ENCODE measurements at regions not wholly inside any gene's neighbourhood (a gene's known extent, or its start where the extent isn't known, plus 50 kb on each side); places are given as distances from the start of the nearest gene placed in this dataset.

DNA sequence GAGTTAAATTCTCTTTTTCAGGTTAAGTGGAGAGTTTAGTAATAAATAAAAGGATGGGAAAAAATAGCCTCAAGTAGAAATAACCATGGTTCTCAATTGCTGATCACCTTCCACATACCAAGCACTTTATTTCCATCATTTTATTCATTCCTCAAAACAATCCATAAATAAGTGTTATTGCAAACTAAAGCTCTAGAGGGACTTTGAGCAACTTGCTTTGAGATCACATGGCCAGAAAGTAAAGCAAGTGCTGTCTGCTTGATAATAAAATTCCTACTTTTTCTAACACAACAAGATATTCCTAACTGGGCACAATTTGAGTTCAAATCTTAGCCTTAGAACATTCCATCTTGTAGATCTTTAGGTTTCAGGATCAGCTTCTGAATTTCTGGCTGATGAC, 97.1 kb upstream of the C1orf87 start:
- ATAC-seq = 0 out of 3 replicates have a peak, but pooled peaks have one; percentile 33
- TF ChIP-seq GLIS3 (CRISPR knock-in tag; IDR thresholded peaks at IDR 0.05) (no peak), SNAI2 (CRISPR knock-in tag; IDR thresholded peaks at IDR 0.05) (no peak)

DNA sequence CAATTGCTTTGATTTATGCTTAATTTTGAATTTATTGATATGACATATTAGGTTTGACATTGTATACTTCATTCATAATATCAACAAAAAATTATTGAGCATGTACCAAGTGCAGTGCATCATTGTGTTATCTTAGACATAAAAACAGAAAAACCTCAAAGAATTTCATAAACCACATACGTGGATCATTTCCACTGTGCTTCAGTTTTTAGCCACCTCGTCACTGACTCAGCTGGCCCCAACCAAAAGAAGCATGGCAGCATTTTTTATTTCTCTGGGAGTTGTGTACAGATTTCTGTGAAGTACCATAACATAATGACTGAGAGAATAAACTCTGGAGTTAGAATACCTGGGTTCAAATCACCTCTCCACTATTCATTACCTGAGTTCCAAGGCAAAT, 95.6 kb upstream of the C1orf87 start:
- no peak for ATAC-seq
- TF ChIP-seq ISL1 (CRISPR knock-in tag; IDR thresholded peaks at IDR 0.05) = no peak
- TF ChIP-seq ZFP30 (CRISPR knock-in tag; IDR thresholded peaks at IDR 0.05) = no peak
- TF ChIP-seq ZC3H10 (CRISPR knock-in tag; IDR thresholded peaks at IDR 0.05) = no peak
- no peak for TF ChIP-seq TOX (CRISPR knock-in tag; IDR thresholded peaks at IDR 0.05; ENCODE audit: borderline replicate concordance)
- no peak for TF ChIP-seq ZFP3 (CRISPR knock-in tag; IDR thresholded peaks at IDR 0.05)
- no peak for TF ChIP-seq CSDC2 (CRISPR knock-in tag; IDR thresholded peaks at IDR 0.05)
- no peak for TF ChIP-seq ESRRG (CRISPR knock-in tag; IDR thresholded peaks at IDR 0.05)

DNA sequence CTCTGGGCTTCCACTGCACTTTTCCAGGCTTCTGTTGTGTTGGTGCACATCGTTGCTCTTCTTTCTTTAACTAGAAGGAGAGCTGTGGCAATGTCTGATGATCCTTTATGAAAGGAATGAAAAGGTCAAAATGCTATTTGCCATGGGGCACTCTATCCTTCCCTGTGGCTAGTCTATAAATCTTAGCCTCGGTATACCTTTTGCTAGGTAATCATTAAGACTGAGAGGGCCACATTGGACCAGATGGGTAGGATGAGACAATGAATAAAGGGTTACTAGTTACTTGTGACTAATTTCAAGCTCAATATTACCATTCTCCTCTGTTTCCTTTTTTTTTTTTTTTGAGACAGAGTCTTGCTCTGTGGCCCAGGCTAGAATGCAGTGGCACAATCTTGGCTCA, 89.4 kb upstream of the C1orf87 start:
- no peak for ATAC-seq

More for the DNA sequence above, 89.4 kb upstream of the C1orf87 start:
- TF ChIP-seq, protein P1, sequence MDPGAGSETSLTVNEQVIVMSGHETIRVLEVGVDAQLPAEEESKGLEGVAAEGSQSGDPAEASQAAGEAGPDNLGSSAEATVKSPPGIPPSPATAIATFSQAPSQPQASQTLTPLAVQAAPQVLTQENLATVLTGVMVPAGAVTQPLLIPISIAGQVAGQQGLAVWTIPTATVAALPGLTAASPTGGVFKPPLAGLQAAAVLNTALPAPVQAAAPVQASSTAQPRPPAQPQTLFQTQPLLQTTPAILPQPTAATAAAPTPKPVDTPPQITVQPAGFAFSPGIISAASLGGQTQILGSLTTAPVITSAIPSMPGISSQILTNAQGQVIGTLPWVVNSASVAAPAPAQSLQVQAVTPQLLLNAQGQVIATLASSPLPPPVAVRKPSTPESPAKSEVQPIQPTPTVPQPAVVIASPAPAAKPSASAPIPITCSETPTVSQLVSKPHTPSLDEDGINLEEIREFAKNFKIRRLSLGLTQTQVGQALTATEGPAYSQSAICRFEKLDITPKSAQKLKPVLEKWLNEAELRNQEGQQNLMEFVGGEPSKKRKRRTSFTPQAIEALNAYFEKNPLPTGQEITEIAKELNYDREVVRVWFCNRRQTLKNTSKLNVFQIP (CRISPR knock-in tag; IDR thresholded peaks at IDR 0.05; ENCODE audit: borderline replicate concordance, low read depth) = no peak
- TF ChIP-seq ARNTL (CRISPR knock-in tag; IDR thresholded peaks at IDR 0.05; ENCODE audit: borderline replicate concordance, low read depth) (no peak), ZFP3 (CRISPR knock-in tag; IDR thresholded peaks at IDR 0.05) (no peak), PPARA (CRISPR knock-in tag; IDR thresholded peaks at IDR 0.05; ENCODE audit: borderline replicate concordance) (no peak), TOX (CRISPR knock-in tag; IDR thresholded peaks at IDR 0.05; ENCODE audit: borderline replicate concordance) (no peak), TCF4 (CRISPR knock-in tag; IDR thresholded peaks at IDR 0.05; ENCODE audit: borderline replicate concordance) (no peak), ZFP30 (CRISPR knock-in tag; IDR thresholded peaks at IDR 0.05) (no peak), ZNF565 (CRISPR knock-in tag; conservative IDR thresholded peaks at IDR 0.05; ENCODE audit: low read depth) (no peak), CSDC2 (CRISPR knock-in tag; IDR thresholded peaks at IDR 0.05) (no peak), ZNF70 (CRISPR knock-in tag; IDR thresholded peaks at IDR 0.05) (no peak), GLIS3 (CRISPR knock-in tag; IDR thresholded peaks at IDR 0.05) (no peak), ZNF8 (CRISPR knock-in tag; IDR thresholded peaks at IDR 0.05) (no peak), ESRRG (CRISPR knock-in tag; IDR thresholded peaks at IDR 0.05) (no peak), SNAI2 (CRISPR knock-in tag; IDR thresholded peaks at IDR 0.05) (no peak), RARB (CRISPR knock-in tag; IDR thresholded peaks at IDR 0.05) (no peak), BACH2 (CRISPR knock-in tag; IDR thresholded peaks at IDR 0.05; ENCODE audit: borderline replicate concordance) (no peak)
- TF ChIP-seq, protein P2, sequence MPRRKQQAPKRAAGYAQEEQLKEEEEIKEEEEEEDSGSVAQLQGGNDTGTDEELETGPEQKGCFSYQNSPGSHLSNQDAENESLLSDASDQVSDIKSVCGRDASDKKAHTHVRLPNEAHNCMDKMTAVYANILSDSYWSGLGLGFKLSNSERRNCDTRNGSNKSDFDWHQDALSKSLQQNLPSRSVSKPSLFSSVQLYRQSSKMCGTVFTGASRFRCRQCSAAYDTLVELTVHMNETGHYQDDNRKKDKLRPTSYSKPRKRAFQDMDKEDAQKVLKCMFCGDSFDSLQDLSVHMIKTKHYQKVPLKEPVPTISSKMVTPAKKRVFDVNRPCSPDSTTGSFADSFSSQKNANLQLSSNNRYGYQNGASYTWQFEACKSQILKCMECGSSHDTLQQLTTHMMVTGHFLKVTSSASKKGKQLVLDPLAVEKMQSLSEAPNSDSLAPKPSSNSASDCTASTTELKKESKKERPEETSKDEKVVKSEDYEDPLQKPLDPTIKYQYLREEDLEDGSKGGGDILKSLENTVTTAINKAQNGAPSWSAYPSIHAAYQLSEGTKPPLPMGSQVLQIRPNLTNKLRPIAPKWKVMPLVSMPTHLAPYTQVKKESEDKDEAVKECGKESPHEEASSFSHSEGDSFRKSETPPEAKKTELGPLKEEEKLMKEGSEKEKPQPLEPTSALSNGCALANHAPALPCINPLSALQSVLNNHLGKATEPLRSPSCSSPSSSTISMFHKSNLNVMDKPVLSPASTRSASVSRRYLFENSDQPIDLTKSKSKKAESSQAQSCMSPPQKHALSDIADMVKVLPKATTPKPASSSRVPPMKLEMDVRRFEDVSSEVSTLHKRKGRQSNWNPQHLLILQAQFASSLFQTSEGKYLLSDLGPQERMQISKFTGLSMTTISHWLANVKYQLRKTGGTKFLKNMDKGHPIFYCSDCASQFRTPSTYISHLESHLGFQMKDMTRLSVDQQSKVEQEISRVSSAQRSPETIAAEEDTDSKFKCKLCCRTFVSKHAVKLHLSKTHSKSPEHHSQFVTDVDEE (CRISPR knock-in tag; IDR thresholded peaks at IDR 0.05) = no peak
- TF ChIP-seq, protein P3, sequence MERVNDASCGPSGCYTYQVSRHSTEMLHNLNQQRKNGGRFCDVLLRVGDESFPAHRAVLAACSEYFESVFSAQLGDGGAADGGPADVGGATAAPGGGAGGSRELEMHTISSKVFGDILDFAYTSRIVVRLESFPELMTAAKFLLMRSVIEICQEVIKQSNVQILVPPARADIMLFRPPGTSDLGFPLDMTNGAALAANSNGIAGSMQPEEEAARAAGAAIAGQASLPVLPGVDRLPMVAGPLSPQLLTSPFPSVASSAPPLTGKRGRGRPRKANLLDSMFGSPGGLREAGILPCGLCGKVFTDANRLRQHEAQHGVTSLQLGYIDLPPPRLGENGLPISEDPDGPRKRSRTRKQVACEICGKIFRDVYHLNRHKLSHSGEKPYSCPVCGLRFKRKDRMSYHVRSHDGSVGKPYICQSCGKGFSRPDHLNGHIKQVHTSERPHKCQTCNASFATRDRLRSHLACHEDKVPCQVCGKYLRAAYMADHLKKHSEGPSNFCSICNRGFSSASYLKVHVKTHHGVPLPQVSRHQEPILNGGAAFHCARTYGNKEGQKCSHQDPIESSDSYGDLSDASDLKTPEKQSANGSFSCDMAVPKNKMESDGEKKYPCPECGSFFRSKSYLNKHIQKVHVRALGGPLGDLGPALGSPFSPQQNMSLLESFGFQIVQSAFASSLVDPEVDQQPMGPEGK (CRISPR knock-in tag; IDR thresholded peaks at IDR 0.05; ENCODE audit: borderline replicate concordance) = no peak
- TF ChIP-seq, protein P4, sequence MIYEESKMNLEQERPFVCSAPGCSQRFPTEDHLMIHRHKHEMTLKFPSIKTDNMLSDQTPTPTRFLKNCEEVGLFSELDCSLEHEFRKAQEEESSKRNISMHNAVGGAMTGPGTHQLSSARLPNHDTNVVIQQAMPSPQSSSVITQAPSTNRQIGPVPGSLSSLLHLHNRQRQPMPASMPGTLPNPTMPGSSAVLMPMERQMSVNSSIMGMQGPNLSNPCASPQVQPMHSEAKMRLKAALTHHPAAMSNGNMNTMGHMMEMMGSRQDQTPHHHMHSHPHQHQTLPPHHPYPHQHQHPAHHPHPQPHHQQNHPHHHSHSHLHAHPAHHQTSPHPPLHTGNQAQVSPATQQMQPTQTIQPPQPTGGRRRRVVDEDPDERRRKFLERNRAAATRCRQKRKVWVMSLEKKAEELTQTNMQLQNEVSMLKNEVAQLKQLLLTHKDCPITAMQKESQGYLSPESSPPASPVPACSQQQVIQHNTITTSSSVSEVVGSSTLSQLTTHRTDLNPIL (CRISPR knock-in tag; IDR thresholded peaks at IDR 0.05; ENCODE audit: low read depth) = no peak
- TF ChIP-seq, protein P5, sequence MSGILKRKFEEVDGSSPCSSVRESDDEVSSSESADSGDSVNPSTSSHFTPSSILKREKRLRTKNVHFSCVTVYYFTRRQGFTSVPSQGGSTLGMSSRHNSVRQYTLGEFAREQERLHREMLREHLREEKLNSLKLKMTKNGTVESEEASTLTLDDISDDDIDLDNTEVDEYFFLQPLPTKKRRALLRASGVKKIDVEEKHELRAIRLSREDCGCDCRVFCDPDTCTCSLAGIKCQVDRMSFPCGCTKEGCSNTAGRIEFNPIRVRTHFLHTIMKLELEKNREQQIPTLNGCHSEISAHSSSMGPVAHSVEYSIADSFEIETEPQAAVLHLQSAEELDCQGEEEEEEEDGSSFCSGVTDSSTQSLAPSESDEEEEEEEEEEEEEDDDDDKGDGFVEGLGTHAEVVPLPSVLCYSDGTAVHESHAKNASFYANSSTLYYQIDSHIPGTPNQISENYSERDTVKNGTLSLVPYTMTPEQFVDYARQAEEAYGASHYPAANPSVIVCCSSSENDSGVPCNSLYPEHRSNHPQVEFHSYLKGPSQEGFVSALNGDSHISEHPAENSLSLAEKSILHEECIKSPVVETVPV (CRISPR knock-in tag; IDR thresholded peaks at IDR 0.05) = no peak
